HEK293T (cell line): ENCODE measurements at regions not wholly inside any gene's neighbourhood (a gene's known extent, or its start where the extent isn't known, plus 50 kb on each side); places are given as distances from the start of the nearest gene placed in this dataset.

ENCODE experiments used
- CTCF ChIA-PET: fragments of 350-600 bp; formaldehyde crosslinking; extraction: SDS; loops from one replicate; lab custom pipeline; 2021; ENCODE audit warnings: antibody characterized with exemption, inconsistent platforms; lab: Yijun Ruan, JAX
- POLR2A ChIA-PET: fragments of 350-600 bp; formaldehyde crosslinking; extraction: SDS; loops from one replicate; lab custom pipeline; 2020; ENCODE audit warnings: antibody characterized with exemption, inconsistent platforms; lab: Yijun Ruan, JAX
- DNase-seq: peaks from one replicate; pipeline ENCODE4 v3.0.0; 2012; ENCODE audit warnings: mixed read lengths; ENCODE audit errors: extremely low spot score
- ARNT ChIP-seq: fragments of 450-650 bp; IDR thresholded peaks from 2 replicates; pipeline ENCODE4 v1.6.1; 2017; ENCODE audit warnings: mild to moderate bottlenecking
- BHLHE40 ChIP-seq: fragments of 450-650 bp; IDR thresholded peaks from 2 replicates; pipeline ENCODE4 v1.6.1; 2016; ENCODE audit warnings: mild to moderate bottlenecking, moderate library complexity, borderline replicate concordance
- CTBP1 ChIP-seq: fragments of 450-650 bp; IDR thresholded peaks from 2 replicates; pipeline ENCODE4 v1.6.1; 2016; ENCODE audit warnings: borderline replicate concordance
- ELF4 ChIP-seq: fragments of 450-650 bp; IDR thresholded peaks from 2 replicates; pipeline ENCODE4 v1.6.1; 2017; ENCODE audit warnings: antibody characterized with exemption
- FOXA1 ChIP-seq: fragments of 450-650 bp; IDR thresholded peaks from 2 replicates; pipeline ENCODE4 v1.6.1; 2016; ENCODE audit warnings: mild to moderate bottlenecking
- FOXK2 ChIP-seq: fragments of 450-650 bp; IDR thresholded peaks from 2 replicates; pipeline ENCODE4 v1.6.1; 2016; ENCODE audit warnings: mild to moderate bottlenecking
- FOXM1 ChIP-seq: fragments of 450-650 bp; IDR thresholded peaks from 2 replicates; pipeline ENCODE4 v1.6.1; 2017; ENCODE audit warnings: mild to moderate bottlenecking, borderline replicate concordance
- HDGF ChIP-seq: fragments of 450-650 bp; IDR thresholded peaks from 2 replicates; pipeline ENCODE4 v1.6.1; 2017; ENCODE audit warnings: antibody characterized with exemption, borderline replicate concordance
- L3MBTL2 ChIP-seq: fragments of 450-650 bp; conservative IDR thresholded peaks from 2 replicates; pipeline ENCODE4 v1.6.1; 2016; ENCODE audit warnings: mild to moderate bottlenecking
- LEF1 ChIP-seq: fragments of 450-650 bp; IDR thresholded peaks from 2 replicates; pipeline ENCODE4 v1.6.1; 2017; ENCODE audit warnings: mild to moderate bottlenecking, borderline replicate concordance
- NFRKB ChIP-seq: fragments of 450-650 bp; IDR thresholded peaks from 2 replicates; pipeline ENCODE4 v1.6.1; 2016; ENCODE audit warnings: mild to moderate bottlenecking, moderate library complexity
- SP1 ChIP-seq: fragments of 450-650 bp; IDR thresholded peaks from 2 replicates; pipeline ENCODE4 v1.6.1; 2017
- SUZ12 ChIP-seq: fragments of 450-650 bp; IDR thresholded peaks from 2 replicates; pipeline ENCODE4 v1.6.1; 2016; ENCODE audit warnings: mild to moderate bottlenecking
- TARDBP ChIP-seq: fragments of 450-650 bp; IDR thresholded peaks from 2 replicates; pipeline ENCODE4 v1.6.1; 2016
- ZNF384 ChIP-seq: fragments of 450-650 bp; IDR thresholded peaks from 2 replicates; pipeline ENCODE4 v1.6.1; 2016
- TF ChIP-seq, protein P1 (sequence below): fragments of 450-650 bp; IDR thresholded peaks from 2 replicates; pipeline ENCODE4 v1.6.1; 2016

- TF ChIP-seq SUZ12 (no peak), ELF4 (no peak), FOXA1 (no peak), SP1 (no peak), FOXK2 (no peak), TARDBP (no peak), CTBP1 (no peak), NFRKB (no peak), ARNT (no peak), FOXM1 (no peak), ZNF384 (no peak), HDGF (no peak), BHLHE40 (no peak), LEF1 (no peak), L3MBTL2 (no peak)
- TF ChIP-seq, protein P1, sequence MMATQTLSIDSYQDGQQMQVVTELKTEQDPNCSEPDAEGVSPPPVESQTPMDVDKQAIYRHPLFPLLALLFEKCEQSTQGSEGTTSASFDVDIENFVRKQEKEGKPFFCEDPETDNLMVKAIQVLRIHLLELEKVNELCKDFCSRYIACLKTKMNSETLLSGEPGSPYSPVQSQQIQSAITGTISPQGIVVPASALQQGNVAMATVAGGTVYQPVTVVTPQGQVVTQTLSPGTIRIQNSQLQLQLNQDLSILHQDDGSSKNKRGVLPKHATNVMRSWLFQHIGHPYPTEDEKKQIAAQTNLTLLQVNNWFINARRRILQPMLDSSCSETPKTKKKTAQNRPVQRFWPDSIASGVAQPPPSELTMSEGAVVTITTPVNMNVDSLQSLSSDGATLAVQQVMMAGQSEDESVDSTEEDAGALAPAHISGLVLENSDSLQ: no peak
- no peak for DNase-seq
- POLR2A ChIA-PET: no interaction called here
- CTCF ChIA-PET: no interaction called here
These were observed 1276.1 kb upstream of the CDH8 start for GRCh38 chr16:63312346-63312745.

GRCh38 chr16:63311313-63311712, 1275.1 kb upstream of the CDH8 start:
- ChIA-PET CTCF (no interaction called here), POLR2A (no interaction called here)
- DNase-seq: no peak
- TF ChIP-seq FOXK2: no peak
- no peak for TF ChIP-seq ELF4
- no peak for TF ChIP-seq ZNF384
- TF ChIP-seq SUZ12: no peak
- TF ChIP-seq, protein P1: no peak
- TF ChIP-seq NFRKB: no peak
- no peak for TF ChIP-seq ARNT
- no peak for TF ChIP-seq BHLHE40
- TF ChIP-seq FOXA1: no peak
- no peak for TF ChIP-seq CTBP1
- TF ChIP-seq SP1: no peak
- TF ChIP-seq TARDBP: no peak
- no peak for TF ChIP-seq L3MBTL2
- TF ChIP-seq FOXM1: no peak
- no peak for TF ChIP-seq LEF1
- no peak for TF ChIP-seq HDGF

DNA sequence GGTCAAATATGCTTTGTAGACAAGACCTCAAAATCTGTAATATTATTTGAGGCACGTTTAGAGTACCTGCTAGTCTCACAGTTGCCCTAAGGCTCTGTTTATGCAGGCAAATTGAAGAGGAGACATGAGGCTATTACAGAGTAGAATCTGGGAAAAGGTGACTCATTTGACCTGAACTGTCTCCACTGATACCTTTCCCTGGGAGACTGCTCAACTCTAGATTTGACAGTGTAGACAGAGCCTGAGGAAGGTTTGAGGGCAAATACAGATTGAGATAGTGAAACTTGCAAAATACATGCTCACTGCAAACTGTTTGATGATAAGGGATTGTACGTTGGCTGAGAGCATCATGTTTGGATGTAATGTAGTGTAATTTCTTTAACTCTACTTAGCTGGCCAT, 1266.6 kb upstream of the CDH8 start:
- ChIA-PET POLR2A (no interaction called here), CTCF (no interaction called here)
- TF ChIP-seq NFRKB (no peak), LEF1 (no peak), ZNF384 (no peak), FOXM1 (no peak), ARNT (no peak), SP1 (no peak), SUZ12 (no peak), FOXK2 (no peak), L3MBTL2 (no peak), FOXA1 (no peak), TARDBP (no peak), BHLHE40 (no peak), ELF4 (no peak), HDGF (no peak), CTBP1 (no peak)
- TF ChIP-seq, protein P1: no peak
- DNase-seq: no peak

DNA sequence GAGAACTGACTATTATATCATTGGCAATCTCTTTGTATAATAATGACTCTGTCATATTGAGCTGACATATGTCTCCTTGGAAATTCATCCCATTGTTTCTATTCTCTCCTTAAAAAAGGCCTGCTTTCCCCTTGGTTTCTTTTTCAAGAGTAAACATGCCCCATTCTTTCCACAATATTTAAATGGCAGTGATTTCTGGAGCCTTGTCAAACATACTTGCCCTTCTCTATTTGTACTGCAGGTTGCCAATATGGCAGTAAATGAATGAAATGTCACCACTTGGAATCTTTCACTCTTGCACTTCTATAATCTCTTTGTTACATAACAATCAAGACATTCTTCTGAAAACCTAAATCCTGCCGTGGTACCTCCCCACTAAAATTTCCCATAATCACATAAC, 1265.1 kb upstream of the CDH8 start:
- ChIA-PET POLR2A (no interaction called here), CTCF (no interaction called here)

DNA sequence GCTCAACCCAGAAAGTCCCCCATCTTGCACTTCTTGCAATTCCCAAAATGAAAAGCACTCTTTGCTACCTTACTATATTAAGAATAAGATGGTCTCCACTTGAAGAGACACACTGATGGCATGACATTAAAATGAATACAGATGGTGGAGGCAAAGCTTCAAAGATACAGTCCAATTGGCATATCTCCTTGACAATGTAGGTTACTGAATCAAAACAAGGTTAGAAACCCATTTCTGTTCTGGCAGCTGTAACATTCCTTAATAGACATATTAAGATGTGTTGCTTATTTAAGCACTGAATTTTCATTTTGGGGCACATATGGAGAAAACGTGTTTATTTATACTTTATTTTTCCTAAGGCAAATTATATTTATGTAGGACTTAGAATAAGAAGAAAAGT, 1262.8 kb upstream of the CDH8 start:
- ChIA-PET CTCF (no interaction called here), POLR2A (interaction anchor here (0.6 kb wide), 1 partner anchor 36 kb away, joined by 3 read pairs; no protein-coding TSS in a partner anchor)
- DNase-seq: no peak
- no peak for TF ChIP-seq SUZ12
- no peak for TF ChIP-seq NFRKB
- TF ChIP-seq LEF1: no peak
- TF ChIP-seq SP1: no peak
- no peak for TF ChIP-seq FOXK2
- no peak for TF ChIP-seq FOXA1
- TF ChIP-seq ELF4: no peak
- no peak for TF ChIP-seq FOXM1
- TF ChIP-seq BHLHE40: no peak
- no peak for TF ChIP-seq ARNT
- TF ChIP-seq HDGF: no peak
- no peak for TF ChIP-seq L3MBTL2
- no peak for TF ChIP-seq ZNF384
- no peak for TF ChIP-seq TARDBP
- TF ChIP-seq, protein P1: no peak

More for the DNA sequence above, 1265.1 kb upstream of the CDH8 start:
- TF ChIP-seq SUZ12 (no peak), ARNT (no peak), TARDBP (no peak), HDGF (no peak), CTBP1 (no peak), L3MBTL2 (no peak), BHLHE40 (no peak), FOXM1 (no peak), NFRKB (no peak), ELF4 (no peak), LEF1 (no peak), ZNF384 (no peak), FOXK2 (no peak), SP1 (no peak), FOXA1 (no peak)
- TF ChIP-seq, protein P1: no peak
- no peak for DNase-seq
